ENCODE measurements at regions not wholly inside any gene's neighbourhood (a gene's known extent, or its start where the extent isn't known, plus 50 kb on each side); places are given as distances from the start of the nearest gene placed in this dataset.

- no peak for TF ChIP-seq CTCF (IDR thresholded peaks at IDR 0.05)
- no peak for TF ChIP-seq POLR2A (IDR thresholded peaks at IDR 0.05)
Measured at GRCh38 chr6:95949985-95950384, 65.8 kb upstream of the FUT9 start.

Data from body of pancreas (tissue), 4 donors.